GM23338 (cell line): ENCODE measurements at regions not wholly inside any gene's neighbourhood (a gene's known extent, or its start where the extent isn't known, plus 50 kb on each side); places are given as distances from the start of the nearest gene placed in this dataset.
A peak's percentile ranks its signal among the peaks of the same experiment; 100 is the strongest.

Experiments used
- ATAC-seq: fragments of 200-7000 bp; cut with Tn5 transposase; 3 replicates; pipeline ENCODE4 v1.9.1; 2020
- DNase-seq: peaks from one replicate; pipeline ENCODE4 v3.0.0-alpha.2; 2015; ENCODE audit warnings: low spot score
- H2AFZ ChIP-seq: fragments of 200-600 bp; sonication (generic); 2 replicates; pipeline ENCODE4 v1.8.0; 2016; ENCODE audit warnings: antibody characterized with exemption, mild to moderate bottlenecking, moderate library complexity
- H3F3A ChIP-seq: fragments of 200-600 bp; sonication (generic); replicated peaks from 2 replicates; pipeline ENCODE4 v1.8.0; 2017; ENCODE audit warnings: antibody characterized with exemption, mixed run types, low read depth
- H3K27ac ChIP-seq: fragments of 200-600 bp; sonication (generic); 2 replicates; pipeline ENCODE4 v1.6.1; 2016; ENCODE audit warnings: low read depth
- H3K27me3 ChIP-seq: fragments of 200-600 bp; sonication (generic); 2 replicates; pipeline ENCODE4 v1.8.0; 2016; ENCODE audit warnings: mild to moderate bottlenecking, mixed run types, moderate library complexity; ENCODE audit not compliant: insufficient read depth
- H3K36me3 ChIP-seq: fragments of 200-600 bp; sonication (generic); 2 replicates; pipeline ENCODE4 v1.8.0; 2016; ENCODE audit warnings: mild to moderate bottlenecking; ENCODE audit not compliant: insufficient read depth
- H3K4me1 ChIP-seq: fragments of 200-600 bp; sonication (generic); 2 replicates; pipeline ENCODE4 v1.8.0; 2016; ENCODE audit warnings: mild to moderate bottlenecking, moderate library complexity; ENCODE audit not compliant: insufficient read depth
- H3K4me2 ChIP-seq: fragments of 200-600 bp; sonication (generic); 2 replicates; pipeline ENCODE4 v1.7.1; 2017; ENCODE audit warnings: mixed run types
- H3K4me3 ChIP-seq: fragments of 200-600 bp; sonication (generic); 2 replicates; pipeline ENCODE4 v1.6.1; 2016; ENCODE audit warnings: mixed run types
- H3K79me2 ChIP-seq: fragments of 200-600 bp; sonication (generic); replicated peaks from 2 replicates; pipeline ENCODE4 v1.8.0; 2017; ENCODE audit warnings: mild to moderate bottlenecking; ENCODE audit not compliant: insufficient read depth
- H3K9me2 ChIP-seq: fragments of 200-600 bp; sonication (generic); 2 replicates; pipeline ENCODE4 v1.8.0; 2017; ENCODE audit not compliant: insufficient read depth
- H4K20me1 ChIP-seq: fragments of 200-600 bp; sonication (generic); replicated peaks from 2 replicates; pipeline ENCODE4 v1.8.0; 2017; ENCODE audit warnings: mild to moderate bottlenecking; ENCODE audit not compliant: insufficient read depth
- H3K27ac Mint-ChIP-seq: 2 replicates; pipeline ENCODE4 v1.8.0; 2020; ENCODE audit warnings: inconsistent platforms, mild to moderate bottlenecking, moderate library complexity, mixed read lengths
- H3K27me3 Mint-ChIP-seq: 3 replicates; pipeline ENCODE4 v1.8.0; 2022; ENCODE audit warnings: low read depth, mild to moderate bottlenecking, moderate library complexity, mixed read lengths, inconsistent platforms; ENCODE audit not compliant: insufficient read depth, poor library complexity
- H3K36me3 Mint-ChIP-seq: 3 replicates; pipeline ENCODE4 v1.8.0; 2021; ENCODE audit warnings: low read depth, mild to moderate bottlenecking, inconsistent platforms, moderate library complexity, mixed read lengths
- H3K4me1 Mint-ChIP-seq: 3 replicates; pipeline ENCODE4 v1.8.0; 2020; ENCODE audit warnings: mild to moderate bottlenecking, inconsistent platforms, mixed read lengths
- H3K4me3 Mint-ChIP-seq: 3 replicates; pipeline ENCODE4 v1.8.0; 2021; ENCODE audit warnings: moderate library complexity, mild to moderate bottlenecking, inconsistent platforms, mixed read lengths
- H3K9me3 Mint-ChIP-seq: 3 replicates; pipeline ENCODE4 v1.8.0; 2020; ENCODE audit warnings: moderate library complexity, mild to moderate bottlenecking, inconsistent platforms, mixed read lengths
- CREB1 ChIP-seq: fragments of 250-450 bp; sonication (Bioruptor Pico); IDR thresholded peaks from 2 replicates; pipeline ENCODE4 v1.5.0; 2020; ENCODE audit warnings: low read depth, mild to moderate bottlenecking, moderate library complexity
- EZH2 ChIP-seq: fragments of 200-600 bp; sonication (generic); IDR thresholded peaks from one replicate; pipeline ENCODE4 v1.8.0; 2017; ENCODE audit warnings: antibody characterized with exemption, mild to moderate bottlenecking, low read depth; ENCODE audit not compliant: unreplicated experiment
- EZH2phosphoT487 ChIP-seq: fragments of 200-600 bp; sonication (generic); IDR thresholded peaks from one replicate; pipeline ENCODE4 v1.8.1; 2018; ENCODE audit warnings: antibody characterized with exemption; ENCODE audit not compliant: unreplicated experiment
- JUNB ChIP-seq: IDR thresholded peaks from one replicate; pipeline ENCODE4 v1.6.1; 2016; ENCODE audit warnings: antibody characterized with exemption; ENCODE audit not compliant: unreplicated experiment
- NANOG ChIP-seq: IDR thresholded peaks from 2 replicates; pipeline ENCODE4 v1.6.1; 2016; ENCODE audit warnings: antibody characterized with exemption, borderline replicate concordance
- POLR2AphosphoS5 ChIP-seq: IDR thresholded peaks from 2 replicates; pipeline ENCODE4 v1.6.1; 2016; ENCODE audit warnings: antibody characterized with exemption, low read depth
- STAT1 ChIP-seq: IDR thresholded peaks from one replicate; pipeline ENCODE4 v1.6.1; 2016; ENCODE audit warnings: antibody characterized with exemption; ENCODE audit not compliant: unreplicated experiment
- ZNF114 ChIP-seq: fragments of 250-450 bp; sonication (Bioruptor Pico); IDR thresholded peaks from 2 replicates; pipeline ENCODE4 v1.5.0; 2020; ENCODE audit warnings: mild to moderate bottlenecking, moderate library complexity
- ZNF462 ChIP-seq: fragments of 250-450 bp; sonication (Bioruptor Pico); IDR thresholded peaks from 2 replicates; pipeline ENCODE4 v1.5.0; 2020; ENCODE audit warnings: mild to moderate bottlenecking, moderate library complexity
- TF ChIP-seq, protein P1 (sequence below): IDR thresholded peaks from one replicate; pipeline ENCODE4 v1.6.1; 2018; ENCODE audit warnings: antibody characterized with exemption; ENCODE audit not compliant: unreplicated experiment
- TF ChIP-seq, protein P2 (sequence below): IDR thresholded peaks from 2 replicates; pipeline ENCODE4 v1.6.1; 2016; ENCODE audit warnings: antibody characterized with exemption

DNA sequence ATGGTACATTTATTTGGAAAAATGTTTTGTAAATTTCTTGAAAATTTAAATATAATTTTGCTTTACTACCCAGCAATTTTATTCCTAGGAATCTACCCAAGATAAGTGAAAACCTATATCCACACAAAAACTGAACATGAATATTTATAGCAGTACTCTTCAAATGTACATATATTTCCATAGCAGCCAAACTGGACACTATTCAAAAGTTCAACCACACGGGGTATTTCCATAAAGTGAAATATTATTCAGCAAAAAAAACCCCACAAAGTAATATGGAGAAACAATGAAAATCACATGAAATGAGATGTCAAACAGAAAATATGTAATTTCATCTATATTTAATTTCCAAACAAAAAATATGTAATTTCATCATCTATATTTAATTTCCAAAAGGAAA lies 1247.6 kb upstream of the TMEFF2 start:
- no peaks in the 10 kb centered on the region for H4K20me1 ChIP-seq
- no peaks in the 10 kb centered on the region for H3K27me3 ChIP-seq
- H3K9me3 Mint-ChIP-seq = no peaks in the 10 kb centered on the region
- TF ChIP-seq JUNB (no peak), EZH2phosphoT487 (no peak)
- no peak overlapping the region for H2AFZ ChIP-seq
- H3K36me3 Mint-ChIP-seq = no peaks in the 10 kb centered on the region
- no peaks in the 10 kb centered on the region for H3K4me1 Mint-ChIP-seq
- H3K4me1 ChIP-seq = no peaks in the 10 kb centered on the region
- no peak for ATAC-seq
- H3F3A ChIP-seq = no peaks in the 10 kb centered on the region
- no peak overlapping the region for H3K27ac ChIP-seq
- no peak overlapping the region for H3K4me3 Mint-ChIP-seq
- DNase-seq = no peak
- H3K79me2 ChIP-seq = no peaks in the 10 kb centered on the region
- H3K36me3 ChIP-seq = no peaks in the 10 kb centered on the region
- H3K27me3 Mint-ChIP-seq = no peaks in the 10 kb centered on the region
- no peak overlapping the region for H3K4me3 ChIP-seq
- H3K4me2 ChIP-seq = no peak overlapping the region
- H3K9me2 ChIP-seq = no peaks in the 10 kb centered on the region
- no peak overlapping the region for H3K27ac Mint-ChIP-seq

- Mint-ChIP-seq H3K27ac (no peak overlapping the region), H3K4me1 (no peaks in the 10 kb centered on the region), H3K36me3 (no peaks in the 10 kb centered on the region), H3K27me3 (no peaks in the 10 kb centered on the region), H3K4me3 (no peak overlapping the region), H3K9me3 (no peaks in the 10 kb centered on the region)
- Histone ChIP-seq H4K20me1 (no peaks in the 10 kb centered on the region), H3K9me2 (no peaks in the 10 kb centered on the region), H2AFZ (no peak overlapping the region), H3K4me1 (no peaks in the 10 kb centered on the region), H3K79me2 (no peaks in the 10 kb centered on the region), H3K4me2 (no peak overlapping the region), H3F3A (no peaks in the 10 kb centered on the region), H3K27me3 (no peaks in the 10 kb centered on the region), H3K27ac (no peak overlapping the region), H3K36me3 (no peaks in the 10 kb centered on the region), H3K4me3 (no peak overlapping the region)
- DNase-seq = peak; percentile 30
- no peak for ATAC-seq
- TF ChIP-seq, protein P1, sequence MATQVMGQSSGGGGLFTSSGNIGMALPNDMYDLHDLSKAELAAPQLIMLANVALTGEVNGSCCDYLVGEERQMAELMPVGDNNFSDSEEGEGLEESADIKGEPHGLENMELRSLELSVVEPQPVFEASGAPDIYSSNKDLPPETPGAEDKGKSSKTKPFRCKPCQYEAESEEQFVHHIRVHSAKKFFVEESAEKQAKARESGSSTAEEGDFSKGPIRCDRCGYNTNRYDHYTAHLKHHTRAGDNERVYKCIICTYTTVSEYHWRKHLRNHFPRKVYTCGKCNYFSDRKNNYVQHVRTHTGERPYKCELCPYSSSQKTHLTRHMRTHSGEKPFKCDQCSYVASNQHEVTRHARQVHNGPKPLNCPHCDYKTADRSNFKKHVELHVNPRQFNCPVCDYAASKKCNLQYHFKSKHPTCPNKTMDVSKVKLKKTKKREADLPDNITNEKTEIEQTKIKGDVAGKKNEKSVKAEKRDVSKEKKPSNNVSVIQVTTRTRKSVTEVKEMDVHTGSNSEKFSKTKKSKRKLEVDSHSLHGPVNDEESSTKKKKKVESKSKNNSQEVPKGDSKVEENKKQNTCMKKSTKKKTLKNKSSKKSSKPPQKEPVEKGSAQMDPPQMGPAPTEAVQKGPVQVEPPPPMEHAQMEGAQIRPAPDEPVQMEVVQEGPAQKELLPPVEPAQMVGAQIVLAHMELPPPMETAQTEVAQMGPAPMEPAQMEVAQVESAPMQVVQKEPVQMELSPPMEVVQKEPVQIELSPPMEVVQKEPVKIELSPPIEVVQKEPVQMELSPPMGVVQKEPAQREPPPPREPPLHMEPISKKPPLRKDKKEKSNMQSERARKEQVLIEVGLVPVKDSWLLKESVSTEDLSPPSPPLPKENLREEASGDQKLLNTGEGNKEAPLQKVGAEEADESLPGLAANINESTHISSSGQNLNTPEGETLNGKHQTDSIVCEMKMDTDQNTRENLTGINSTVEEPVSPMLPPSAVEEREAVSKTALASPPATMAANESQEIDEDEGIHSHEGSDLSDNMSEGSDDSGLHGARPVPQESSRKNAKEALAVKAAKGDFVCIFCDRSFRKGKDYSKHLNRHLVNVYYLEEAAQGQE = no peak
- TF ChIP-seq JUNB = no peak
- TF ChIP-seq ZNF462 (CRISPR knock-in tag) = no peak
- TF ChIP-seq, protein P2, sequence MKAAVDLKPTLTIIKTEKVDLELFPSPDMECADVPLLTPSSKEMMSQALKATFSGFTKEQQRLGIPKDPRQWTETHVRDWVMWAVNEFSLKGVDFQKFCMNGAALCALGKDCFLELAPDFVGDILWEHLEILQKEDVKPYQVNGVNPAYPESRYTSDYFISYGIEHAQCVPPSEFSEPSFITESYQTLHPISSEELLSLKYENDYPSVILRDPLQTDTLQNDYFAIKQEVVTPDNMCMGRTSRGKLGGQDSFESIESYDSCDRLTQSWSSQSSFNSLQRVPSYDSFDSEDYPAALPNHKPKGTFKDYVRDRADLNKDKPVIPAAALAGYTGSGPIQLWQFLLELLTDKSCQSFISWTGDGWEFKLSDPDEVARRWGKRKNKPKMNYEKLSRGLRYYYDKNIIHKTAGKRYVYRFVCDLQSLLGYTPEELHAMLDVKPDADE = no peak
- no peak for TF ChIP-seq STAT1
- TF ChIP-seq CREB1 = no peak
- no peak for TF ChIP-seq NANOG
- TF ChIP-seq ZNF114 (CRISPR knock-in tag) = no peak
- no peak for TF ChIP-seq POLR2AphosphoS5
- no peak for TF ChIP-seq EZH2
Observed at GRCh38 chr2:193428336-193428818, 1233.6 kb upstream of the TMEFF2 start.
